ENCODE measurements at regions not wholly inside any gene's neighbourhood (a gene's known extent, or its start where the extent isn't known, plus 50 kb on each side); places are given as distances from the start of the nearest gene placed in this dataset.

DNA sequence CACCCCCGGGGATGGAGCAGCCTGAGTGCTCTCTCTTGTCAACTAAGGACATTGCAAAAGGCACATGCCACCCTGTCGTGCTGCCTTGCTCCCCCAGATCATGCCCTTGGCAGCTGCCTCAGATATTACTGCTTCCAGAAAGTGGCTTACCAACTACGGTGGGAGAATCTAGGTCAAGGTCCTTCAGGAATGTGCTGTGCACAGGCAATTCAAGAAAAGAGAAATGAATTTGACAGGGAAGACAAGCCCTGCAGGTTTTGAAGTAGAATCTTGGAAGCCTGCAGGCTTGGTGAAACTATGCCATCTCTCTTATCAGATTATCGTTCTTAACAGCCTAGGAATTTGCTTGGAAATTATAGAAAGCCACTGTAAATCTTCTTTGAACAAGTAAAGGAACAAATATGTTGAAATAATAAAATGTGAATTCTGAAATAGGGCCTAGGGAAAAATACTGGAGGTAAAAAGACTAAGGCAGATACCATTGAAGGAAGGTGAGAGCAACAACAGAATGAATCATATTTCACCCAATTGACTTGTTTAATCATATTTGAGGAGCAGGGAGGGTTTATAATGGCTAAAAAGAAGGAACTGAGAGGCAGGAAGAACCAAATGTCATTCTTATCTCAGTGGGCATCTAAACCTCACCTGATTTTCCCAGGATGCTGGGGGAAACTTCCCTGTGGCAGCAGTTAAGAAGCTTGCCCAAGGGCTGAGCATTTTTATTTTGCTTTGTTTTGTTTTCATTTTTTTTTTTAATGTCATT is 94.0 kb upstream of the GLS start:
- TF ChIP-seq POLR2AphosphoS5 (IDR thresholded peaks at IDR 0.05) = no peak
- TF ChIP-seq, protein P1, sequence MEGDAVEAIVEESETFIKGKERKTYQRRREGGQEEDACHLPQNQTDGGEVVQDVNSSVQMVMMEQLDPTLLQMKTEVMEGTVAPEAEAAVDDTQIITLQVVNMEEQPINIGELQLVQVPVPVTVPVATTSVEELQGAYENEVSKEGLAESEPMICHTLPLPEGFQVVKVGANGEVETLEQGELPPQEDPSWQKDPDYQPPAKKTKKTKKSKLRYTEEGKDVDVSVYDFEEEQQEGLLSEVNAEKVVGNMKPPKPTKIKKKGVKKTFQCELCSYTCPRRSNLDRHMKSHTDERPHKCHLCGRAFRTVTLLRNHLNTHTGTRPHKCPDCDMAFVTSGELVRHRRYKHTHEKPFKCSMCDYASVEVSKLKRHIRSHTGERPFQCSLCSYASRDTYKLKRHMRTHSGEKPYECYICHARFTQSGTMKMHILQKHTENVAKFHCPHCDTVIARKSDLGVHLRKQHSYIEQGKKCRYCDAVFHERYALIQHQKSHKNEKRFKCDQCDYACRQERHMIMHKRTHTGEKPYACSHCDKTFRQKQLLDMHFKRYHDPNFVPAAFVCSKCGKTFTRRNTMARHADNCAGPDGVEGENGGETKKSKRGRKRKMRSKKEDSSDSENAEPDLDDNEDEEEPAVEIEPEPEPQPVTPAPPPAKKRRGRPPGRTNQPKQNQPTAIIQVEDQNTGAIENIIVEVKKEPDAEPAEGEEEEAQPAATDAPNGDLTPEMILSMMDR (IDR thresholded peaks at IDR 0.05) = no peak
- TF ChIP-seq POLR2A (IDR thresholded peaks at IDR 0.05) = no peak

Data from breast epithelium (tissue), 3 donors.